GM23338 (cell line): ENCODE measurements at regions not wholly inside any gene's neighbourhood (a gene's known extent, or its start where the extent isn't known, plus 50 kb on each side); places are given as distances from the start of the nearest gene placed in this dataset.

Experiments
- CREB1 ChIP-seq: fragments of 250-450 bp; sonication (Bioruptor Pico); IDR thresholded peaks from 2 replicates; pipeline ENCODE4 v1.5.0; 2020; ENCODE audit warnings: low read depth, mild to moderate bottlenecking, moderate library complexity
- EZH2 ChIP-seq: fragments of 200-600 bp; sonication (generic); IDR thresholded peaks from one replicate; pipeline ENCODE4 v1.8.0; 2017; ENCODE audit warnings: antibody characterized with exemption, mild to moderate bottlenecking, low read depth; ENCODE audit not compliant: unreplicated experiment
- EZH2phosphoT487 ChIP-seq: fragments of 200-600 bp; sonication (generic); IDR thresholded peaks from one replicate; pipeline ENCODE4 v1.8.1; 2018; ENCODE audit warnings: antibody characterized with exemption; ENCODE audit not compliant: unreplicated experiment
- JUNB ChIP-seq: IDR thresholded peaks from one replicate; pipeline ENCODE4 v1.6.1; 2016; ENCODE audit warnings: antibody characterized with exemption; ENCODE audit not compliant: unreplicated experiment
- NANOG ChIP-seq: IDR thresholded peaks from 2 replicates; pipeline ENCODE4 v1.6.1; 2016; ENCODE audit warnings: antibody characterized with exemption, borderline replicate concordance
- POLR2AphosphoS5 ChIP-seq: IDR thresholded peaks from 2 replicates; pipeline ENCODE4 v1.6.1; 2016; ENCODE audit warnings: antibody characterized with exemption, low read depth
- STAT1 ChIP-seq: IDR thresholded peaks from one replicate; pipeline ENCODE4 v1.6.1; 2016; ENCODE audit warnings: antibody characterized with exemption; ENCODE audit not compliant: unreplicated experiment
- ZNF114 ChIP-seq: fragments of 250-450 bp; sonication (Bioruptor Pico); IDR thresholded peaks from 2 replicates; pipeline ENCODE4 v1.5.0; 2020; ENCODE audit warnings: mild to moderate bottlenecking, moderate library complexity
- ZNF331 ChIP-seq: fragments of 250-450 bp; sonication (Bioruptor Pico); IDR thresholded peaks from 2 replicates; pipeline ENCODE4 v1.5.0; 2020; ENCODE audit warnings: low read depth, mild to moderate bottlenecking, moderate library complexity
- TF ChIP-seq, protein P1 (sequence below), 2 experiments: fragments of 200-600 bp in 1 of 2; sonication (generic) in 1 of 2; conservative IDR thresholded peaks; 2 replicates each; pipeline versions ENCODE4 v1.5.1 to v1.6.1; 2016 to 2017; ENCODE audit warnings: antibody characterized with exemption in 2 of 2, low read depth in 2 of 2, mild to moderate bottlenecking in 2 of 2, moderate library complexity in 1 of 2
- TF ChIP-seq, protein P2 (sequence below): IDR thresholded peaks from one replicate; pipeline ENCODE4 v1.6.1; 2018; ENCODE audit warnings: antibody characterized with exemption; ENCODE audit not compliant: unreplicated experiment
- TF ChIP-seq, protein P3 (sequence below): IDR thresholded peaks from 2 replicates; pipeline ENCODE4 v1.6.1; 2016; ENCODE audit warnings: antibody characterized with exemption
- TF ChIP-seq, protein P4 (sequence below): fragments of 250-450 bp; sonication (Bioruptor Pico); IDR thresholded peaks from 2 replicates; pipeline ENCODE4 v1.5.0; 2020; ENCODE audit warnings: mild to moderate bottlenecking, moderate library complexity

DNA sequence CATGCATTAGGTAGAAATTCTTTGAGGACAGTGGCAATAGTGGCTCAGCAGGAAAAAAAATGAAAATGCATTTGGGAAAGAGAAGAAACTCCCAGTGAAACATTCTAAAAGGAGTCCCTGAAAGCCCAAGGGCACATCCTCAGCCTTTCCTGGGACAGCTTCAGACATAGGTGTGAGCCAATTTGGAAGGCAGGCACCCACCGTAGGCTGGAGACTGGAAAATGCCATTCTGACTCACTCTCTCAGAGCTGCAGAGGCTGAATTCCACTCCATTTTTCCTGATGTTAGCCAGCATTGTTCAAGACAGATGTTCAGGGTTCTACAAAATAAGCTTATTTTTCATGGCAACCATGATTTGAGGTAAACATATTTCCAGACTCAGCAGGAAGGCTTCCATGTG lies 379.0 kb upstream of the FZD8 start:
- TF ChIP-seq, protein P1, sequence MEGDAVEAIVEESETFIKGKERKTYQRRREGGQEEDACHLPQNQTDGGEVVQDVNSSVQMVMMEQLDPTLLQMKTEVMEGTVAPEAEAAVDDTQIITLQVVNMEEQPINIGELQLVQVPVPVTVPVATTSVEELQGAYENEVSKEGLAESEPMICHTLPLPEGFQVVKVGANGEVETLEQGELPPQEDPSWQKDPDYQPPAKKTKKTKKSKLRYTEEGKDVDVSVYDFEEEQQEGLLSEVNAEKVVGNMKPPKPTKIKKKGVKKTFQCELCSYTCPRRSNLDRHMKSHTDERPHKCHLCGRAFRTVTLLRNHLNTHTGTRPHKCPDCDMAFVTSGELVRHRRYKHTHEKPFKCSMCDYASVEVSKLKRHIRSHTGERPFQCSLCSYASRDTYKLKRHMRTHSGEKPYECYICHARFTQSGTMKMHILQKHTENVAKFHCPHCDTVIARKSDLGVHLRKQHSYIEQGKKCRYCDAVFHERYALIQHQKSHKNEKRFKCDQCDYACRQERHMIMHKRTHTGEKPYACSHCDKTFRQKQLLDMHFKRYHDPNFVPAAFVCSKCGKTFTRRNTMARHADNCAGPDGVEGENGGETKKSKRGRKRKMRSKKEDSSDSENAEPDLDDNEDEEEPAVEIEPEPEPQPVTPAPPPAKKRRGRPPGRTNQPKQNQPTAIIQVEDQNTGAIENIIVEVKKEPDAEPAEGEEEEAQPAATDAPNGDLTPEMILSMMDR (conservative IDR thresholded peaks at IDR 0.05; ENCODE audit: low read depth in 2 of 2) = no peak
- TF ChIP-seq EZH2phosphoT487 (no peak), CREB1 (no peak), POLR2AphosphoS5 (no peak), EZH2 (no peak), ZNF114 (CRISPR knock-in tag) (no peak), JUNB (no peak), ZNF331 (no peak), STAT1 (no peak), NANOG (no peak)
- TF ChIP-seq, protein P2, sequence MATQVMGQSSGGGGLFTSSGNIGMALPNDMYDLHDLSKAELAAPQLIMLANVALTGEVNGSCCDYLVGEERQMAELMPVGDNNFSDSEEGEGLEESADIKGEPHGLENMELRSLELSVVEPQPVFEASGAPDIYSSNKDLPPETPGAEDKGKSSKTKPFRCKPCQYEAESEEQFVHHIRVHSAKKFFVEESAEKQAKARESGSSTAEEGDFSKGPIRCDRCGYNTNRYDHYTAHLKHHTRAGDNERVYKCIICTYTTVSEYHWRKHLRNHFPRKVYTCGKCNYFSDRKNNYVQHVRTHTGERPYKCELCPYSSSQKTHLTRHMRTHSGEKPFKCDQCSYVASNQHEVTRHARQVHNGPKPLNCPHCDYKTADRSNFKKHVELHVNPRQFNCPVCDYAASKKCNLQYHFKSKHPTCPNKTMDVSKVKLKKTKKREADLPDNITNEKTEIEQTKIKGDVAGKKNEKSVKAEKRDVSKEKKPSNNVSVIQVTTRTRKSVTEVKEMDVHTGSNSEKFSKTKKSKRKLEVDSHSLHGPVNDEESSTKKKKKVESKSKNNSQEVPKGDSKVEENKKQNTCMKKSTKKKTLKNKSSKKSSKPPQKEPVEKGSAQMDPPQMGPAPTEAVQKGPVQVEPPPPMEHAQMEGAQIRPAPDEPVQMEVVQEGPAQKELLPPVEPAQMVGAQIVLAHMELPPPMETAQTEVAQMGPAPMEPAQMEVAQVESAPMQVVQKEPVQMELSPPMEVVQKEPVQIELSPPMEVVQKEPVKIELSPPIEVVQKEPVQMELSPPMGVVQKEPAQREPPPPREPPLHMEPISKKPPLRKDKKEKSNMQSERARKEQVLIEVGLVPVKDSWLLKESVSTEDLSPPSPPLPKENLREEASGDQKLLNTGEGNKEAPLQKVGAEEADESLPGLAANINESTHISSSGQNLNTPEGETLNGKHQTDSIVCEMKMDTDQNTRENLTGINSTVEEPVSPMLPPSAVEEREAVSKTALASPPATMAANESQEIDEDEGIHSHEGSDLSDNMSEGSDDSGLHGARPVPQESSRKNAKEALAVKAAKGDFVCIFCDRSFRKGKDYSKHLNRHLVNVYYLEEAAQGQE = no peak
- TF ChIP-seq, protein P3, sequence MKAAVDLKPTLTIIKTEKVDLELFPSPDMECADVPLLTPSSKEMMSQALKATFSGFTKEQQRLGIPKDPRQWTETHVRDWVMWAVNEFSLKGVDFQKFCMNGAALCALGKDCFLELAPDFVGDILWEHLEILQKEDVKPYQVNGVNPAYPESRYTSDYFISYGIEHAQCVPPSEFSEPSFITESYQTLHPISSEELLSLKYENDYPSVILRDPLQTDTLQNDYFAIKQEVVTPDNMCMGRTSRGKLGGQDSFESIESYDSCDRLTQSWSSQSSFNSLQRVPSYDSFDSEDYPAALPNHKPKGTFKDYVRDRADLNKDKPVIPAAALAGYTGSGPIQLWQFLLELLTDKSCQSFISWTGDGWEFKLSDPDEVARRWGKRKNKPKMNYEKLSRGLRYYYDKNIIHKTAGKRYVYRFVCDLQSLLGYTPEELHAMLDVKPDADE = no peak
- TF ChIP-seq, protein P4, sequence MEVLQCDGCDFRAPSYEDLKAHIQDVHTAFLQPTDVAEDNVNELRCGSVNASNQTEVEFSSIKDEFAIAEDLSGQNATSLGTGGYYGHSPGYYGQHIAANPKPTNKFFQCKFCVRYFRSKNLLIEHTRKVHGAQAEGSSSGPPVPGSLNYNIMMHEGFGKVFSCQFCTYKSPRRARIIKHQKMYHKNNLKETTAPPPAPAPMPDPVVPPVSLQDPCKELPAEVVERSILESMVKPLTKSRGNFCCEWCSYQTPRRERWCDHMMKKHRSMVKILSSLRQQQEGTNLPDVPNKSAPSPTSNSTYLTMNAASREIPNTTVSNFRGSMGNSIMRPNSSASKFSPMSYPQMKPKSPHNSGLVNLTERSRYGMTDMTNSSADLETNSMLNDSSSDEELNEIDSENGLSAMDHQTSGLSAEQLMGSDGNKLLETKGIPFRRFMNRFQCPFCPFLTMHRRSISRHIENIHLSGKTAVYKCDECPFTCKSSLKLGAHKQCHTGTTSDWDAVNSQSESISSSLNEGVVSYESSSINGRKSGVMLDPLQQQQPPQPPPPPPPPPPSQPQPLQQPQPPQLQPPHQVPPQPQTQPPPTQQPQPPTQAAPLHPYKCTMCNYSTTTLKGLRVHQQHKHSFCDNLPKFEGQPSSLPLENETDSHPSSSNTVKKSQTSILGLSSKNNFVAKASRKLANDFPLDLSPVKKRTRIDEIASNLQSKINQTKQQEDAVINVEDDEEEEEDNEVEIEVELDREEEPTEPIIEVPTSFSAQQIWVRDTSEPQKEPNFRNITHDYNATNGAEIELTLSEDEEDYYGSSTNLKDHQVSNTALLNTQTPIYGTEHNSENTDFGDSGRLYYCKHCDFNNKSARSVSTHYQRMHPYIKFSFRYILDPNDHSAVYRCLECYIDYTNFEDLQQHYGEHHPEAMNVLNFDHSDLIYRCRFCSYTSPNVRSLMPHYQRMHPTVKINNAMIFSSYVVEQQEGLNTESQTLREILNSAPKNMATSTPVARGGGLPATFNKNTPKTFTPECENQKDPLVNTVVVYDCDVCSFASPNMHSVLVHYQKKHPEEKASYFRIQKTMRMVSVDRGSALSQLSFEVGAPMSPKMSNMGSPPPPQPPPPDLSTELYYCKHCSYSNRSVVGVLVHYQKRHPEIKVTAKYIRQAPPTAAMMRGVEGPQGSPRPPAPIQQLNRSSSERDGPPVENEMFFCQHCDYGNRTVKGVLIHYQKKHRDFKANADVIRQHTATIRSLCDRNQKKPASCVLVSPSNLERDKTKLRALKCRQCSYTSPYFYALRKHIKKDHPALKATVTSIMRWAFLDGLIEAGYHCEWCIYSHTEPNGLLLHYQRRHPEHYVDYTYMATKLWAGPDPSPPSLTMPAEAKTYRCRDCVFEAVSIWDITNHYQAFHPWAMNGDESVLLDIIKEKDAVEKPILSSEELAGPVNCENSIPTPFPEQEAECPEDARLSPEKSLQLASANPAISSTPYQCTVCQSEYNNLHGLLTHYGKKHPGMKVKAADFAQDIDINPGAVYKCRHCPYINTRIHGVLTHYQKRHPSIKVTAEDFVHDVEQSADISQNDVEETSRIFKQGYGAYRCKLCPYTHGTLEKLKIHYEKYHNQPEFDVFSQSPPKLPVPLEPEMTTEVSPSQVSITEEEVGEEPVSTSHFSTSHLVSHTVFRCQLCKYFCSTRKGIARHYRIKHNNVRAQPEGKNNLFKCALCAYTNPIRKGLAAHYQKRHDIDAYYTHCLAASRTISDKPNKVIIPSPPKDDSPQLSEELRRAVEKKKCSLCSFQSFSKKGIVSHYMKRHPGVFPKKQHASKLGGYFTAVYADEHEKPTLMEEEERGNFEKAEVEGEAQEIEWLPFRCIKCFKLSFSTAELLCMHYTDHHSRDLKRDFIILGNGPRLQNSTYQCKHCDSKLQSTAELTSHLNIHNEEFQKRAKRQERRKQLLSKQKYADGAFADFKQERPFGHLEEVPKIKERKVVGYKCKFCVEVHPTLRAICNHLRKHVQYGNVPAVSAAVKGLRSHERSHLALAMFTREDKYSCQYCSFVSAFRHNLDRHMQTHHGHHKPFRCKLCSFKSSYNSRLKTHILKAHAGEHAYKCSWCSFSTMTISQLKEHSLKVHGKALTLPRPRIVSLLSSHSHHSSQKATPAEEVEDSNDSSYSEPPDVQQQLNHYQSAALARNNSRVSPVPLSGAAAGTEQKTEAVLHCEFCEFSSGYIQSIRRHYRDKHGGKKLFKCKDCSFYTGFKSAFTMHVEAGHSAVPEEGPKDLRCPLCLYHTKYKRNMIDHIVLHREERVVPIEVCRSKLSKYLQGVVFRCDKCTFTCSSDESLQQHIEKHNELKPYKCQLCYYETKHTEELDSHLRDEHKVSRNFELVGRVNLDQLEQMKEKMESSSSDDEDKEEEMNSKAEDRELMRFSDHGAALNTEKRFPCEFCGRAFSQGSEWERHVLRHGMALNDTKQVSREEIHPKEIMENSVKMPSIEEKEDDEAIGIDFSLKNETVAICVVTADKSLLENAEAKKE = no peak
